HepG2 (cell line): ENCODE measurements at regions not wholly inside any gene's neighbourhood (a gene's known extent, or its start where the extent isn't known, plus 50 kb on each side); places are given as distances from the start of the nearest gene placed in this dataset.
"Not testable (repeated sequence)": the region's sequence is repeated elsewhere in the genome, so short reads cannot be mapped to it uniquely, and the experiment has no call there.

Experiments
- ATAC-seq: fragments of 200-7000 bp; cut with Tn5 transposase; 3 replicates; pipeline ENCODE4 v1.9.1; 2020; ENCODE audit warnings: mild to moderate bottlenecking, moderate library complexity
- BruUV-seq: library from RNA; stranded (reverse); fragments of 400-500 nt; replicated peaks from 2 replicates; lab custom pipeline; 2021; lab: Mats Ljungman, UMichigan
- CTCF ChIA-PET: fragments of 300-600 bp; formaldehyde crosslinking; extraction: SDS; loops from one replicate; lab custom pipeline; 2021; ENCODE audit warnings: low total read pairs, inconsistent platforms, low intra/inter-chr PET ratio; lab: Yijun Ruan, JAX
- POLR2A ChIA-PET: fragments of 350-600 bp; sonication (Branson Sonifier 250); formaldehyde crosslinking; loops from one replicate; lab custom pipeline; 2020; ENCODE audit warnings: antibody characterized with exemption, inconsistent platforms; lab: Yijun Ruan, JAX
- DNase-seq: peaks from one replicate; pipeline ENCODE4 v3.0.0-alpha.2; 2015; ENCODE audit warnings: low spot score
- FAIRE-seq: peaks from 3 replicates; lab custom pipeline; 2011; peaks lifted over from hg19 to GRCh38; lab: Jason Lieb, UNC
- H2AFZ ChIP-seq: one replicate; pipeline ENCODE4 v1.6.1; 2011; ENCODE audit warnings: low read length, inconsistent platforms
- H3K27ac ChIP-seq: fragments of 300-600 bp; 3 replicates; pipeline ENCODE4 v1.8.0; 2011; ENCODE audit warnings: mixed run types, mild to moderate bottlenecking, mixed read lengths, low read length, inconsistent platforms; ENCODE audit not compliant: insufficient read depth; ENCODE audit errors: extremely low read length
- H3K27me3 ChIP-seq, 2 experiments: fragments of 200-600 bp in 1 of 2; 2 replicates in 1 of 2; 3 replicates in 1 of 2; pipeline versions ENCODE4 v1.6.0 to v1.8.0; 2011; ENCODE audit warnings: low read length in 2 of 2, mild to moderate bottlenecking in 2 of 2, moderate library complexity in 2 of 2, inconsistent platforms in 1 of 2; ENCODE audit not compliant: insufficient read depth in 2 of 2, control insufficient read depth in 1 of 2
- H3K36me3 ChIP-seq, 2 experiments: fragments of 200-600 bp in 1 of 2; replicated peaks in 1 of 2; 2 replicates in 1 of 2; 3 replicates in 1 of 2; pipeline versions ENCODE4 v1.5.1 to v1.8.0; 2011; ENCODE audit warnings: low read length in 2 of 2, inconsistent platforms in 1 of 2; ENCODE audit not compliant: insufficient read depth in 2 of 2, control insufficient read depth in 1 of 2
- H3K4me1 ChIP-seq: 2 replicates; pipeline ENCODE4 v1.5.1; 2012; ENCODE audit warnings: low read length, inconsistent platforms; ENCODE audit not compliant: insufficient read depth
- H3K4me2 ChIP-seq: 2 replicates; pipeline ENCODE4 v1.6.0; 2011; ENCODE audit warnings: low read depth, low read length, inconsistent platforms
- H3K4me3 ChIP-seq, 3 experiments: fragments of 200-600 bp in 1 of 3; sonication (generic), shearing (Covaris generic) in 1 of 3; replicated peaks in 1 of 3; 2 replicates each; pipeline ENCODE4 v1.5.1; 2011 to 2016; ENCODE audit warnings: low read length in 3 of 3, inconsistent platforms in 2 of 3, low read depth in 2 of 3, mild to moderate bottlenecking in 2 of 3, control low read depth in 1 of 3, mixed read lengths in 1 of 3; ENCODE audit not compliant: insufficient read depth in 1 of 3
- H3K79me2 ChIP-seq: one replicate; pipeline ENCODE4 v1.6.1; 2011; ENCODE audit warnings: low read length, inconsistent platforms; ENCODE audit not compliant: insufficient read depth
- H3K9ac ChIP-seq: 2 replicates; pipeline ENCODE4 v1.6.0; 2011; ENCODE audit warnings: mild to moderate bottlenecking, low read depth, low read length, inconsistent platforms; ENCODE audit not compliant: insufficient read depth
- H3K9me3 ChIP-seq: 2 replicates; pipeline ENCODE4 v1.5.1; 2012; ENCODE audit warnings: mild to moderate bottlenecking, low read length
- H4K20me1 ChIP-seq: 2 replicates; pipeline ENCODE4 v1.6.0; 2011; ENCODE audit warnings: inconsistent platforms, mild to moderate bottlenecking, low read length, moderate library complexity; ENCODE audit not compliant: insufficient read depth
- HOXA9 ChIP-seq: sonication (generic); formaldehyde crosslinking; IDR thresholded peaks from 2 replicates; pipeline ENCODE4 v1.8.1; 2022; ENCODE audit warnings: missing genetic modification reagents, mild to moderate bottlenecking, moderate library complexity, borderline replicate concordance
- ZSCAN31 ChIP-seq: sonication (generic); formaldehyde crosslinking; IDR thresholded peaks from 2 replicates; pipeline ENCODE4 v1.5.0; 2020; ENCODE audit warnings: low read depth, mild to moderate bottlenecking, missing genetic modification reagents
- WGBS: methylation state at CpG from one replicate; pipeline ENCODE4 v1.1.6; 2017; ENCODE audit warnings: low lambda C conversion rate; 5-methylcytosine and 5-hydroxymethylcytosine counted together
- in situ Hi-C: cut with HindIII; loops from 2 replicates; pipeline ENCODE4 v1.10.0; 2017; ENCODE audit warnings: low pct_unique_long_range_greater_than_20kb; ENCODE audit not compliant: extremely low pct_ligation_motif_present
- intact Hi-C: fragments of 100-400 bp; cut with micrococcal nuclease; formaldehyde crosslinking; loops from one replicate; pipeline ENCODE4 v1.10.0; 2022; ENCODE audit not compliant: unreplicated experiment
- TF ChIP-seq, protein P1 (sequence below): sonication (generic); formaldehyde crosslinking; IDR thresholded peaks from 2 replicates; pipeline ENCODE4 v1.8.1; 2023; ENCODE audit warnings: mild to moderate bottlenecking, missing genetic modification reagents

DNA sequence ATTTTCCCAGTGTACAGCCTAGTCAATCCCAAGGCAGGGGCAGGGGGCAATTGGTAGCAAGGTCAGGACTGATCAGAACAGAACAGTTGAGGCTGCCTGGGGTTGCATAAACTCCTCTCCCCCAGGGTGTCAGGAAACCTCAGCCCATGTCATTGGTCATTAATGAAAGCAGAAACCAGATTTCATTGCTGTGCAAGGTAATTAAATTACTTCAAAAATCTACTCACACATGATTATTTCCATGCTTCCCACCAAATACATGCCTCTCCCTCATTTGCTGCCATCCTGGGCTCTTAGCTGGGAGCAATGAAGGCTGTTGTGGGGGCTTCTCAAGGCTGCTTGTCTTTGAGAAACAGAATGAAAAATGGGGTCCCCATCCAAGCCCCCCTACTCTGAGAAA is 124.2 kb downstream of the PHETA1 start:
- Histone ChIP-seq H3K27me3 (peaks cover 0 to 18% of the 10 kb centered on the region in 2 experiments; a peak in 2 of 5 replicates), H3K9me3 (no peaks in the 10 kb centered on the region), H3K27ac (no peak overlapping the region), H4K20me1 (no peaks in the 10 kb centered on the region), H3K4me3 (no peak overlapping the region), H3K9ac (no peak overlapping the region), H2AFZ (no peak overlapping the region), H3K4me2 (no peak overlapping the region), H3K79me2 (no peaks in the 10 kb centered on the region), H3K4me1 (no peaks in the 10 kb centered on the region), H3K36me3 (no peaks in the 10 kb centered on the region)
- CTCF ChIA-PET: no interaction called here
- TF ChIP-seq, protein P1, sequence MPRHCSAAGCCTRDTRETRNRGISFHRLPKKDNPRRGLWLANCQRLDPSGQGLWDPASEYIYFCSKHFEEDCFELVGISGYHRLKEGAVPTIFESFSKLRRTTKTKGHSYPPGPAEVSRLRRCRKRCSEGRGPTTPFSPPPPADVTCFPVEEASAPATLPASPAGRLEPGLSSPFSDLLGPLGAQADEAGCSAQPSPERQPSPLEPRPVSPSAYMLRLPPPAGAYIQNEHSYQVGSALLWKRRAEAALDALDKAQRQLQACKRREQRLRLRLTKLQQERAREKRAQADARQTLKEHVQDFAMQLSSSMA (CRISPR knock-in tag): no peak
- TF ChIP-seq HOXA9 (CRISPR knock-in tag) (no peak), ZSCAN31 (CRISPR knock-in tag) (no peak)
- BruUV-seq: no TSS peak
- POLR2A ChIA-PET: no interaction called here
- intact Hi-C loops (no loop called here), in situ Hi-C loops (no loop called here)
- ATAC-seq (no peak), DNase-seq (no peak), FAIRE-seq (no peak)

DNA sequence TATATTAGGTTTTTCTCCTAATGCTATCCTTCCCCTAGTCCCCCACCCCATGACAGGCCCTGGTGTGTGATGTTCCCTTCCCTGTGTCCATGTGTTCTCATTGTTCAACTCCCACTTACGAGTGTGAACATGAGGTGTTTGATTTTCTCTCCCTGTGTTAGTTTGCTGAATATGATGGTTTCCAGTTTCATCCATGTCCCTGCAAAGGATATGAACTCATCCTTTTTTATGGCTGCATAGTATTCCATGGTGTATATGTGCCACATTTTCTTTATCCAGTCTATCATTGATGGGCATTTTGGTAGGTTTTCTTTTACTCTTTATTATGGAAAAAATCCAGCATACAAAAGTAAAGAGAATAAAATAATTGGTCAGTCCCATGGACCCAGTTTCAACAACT is 126.1 kb downstream of the PHETA1 start:
- H3K36me3 ChIP-seq, POLR2A ChIA-PET, CTCF ChIA-PET, H4K20me1 ChIP-seq, H3K27ac ChIP-seq, H3K9ac ChIP-seq, H3K4me1 ChIP-seq, in situ Hi-C loops, BruUV-seq, FAIRE-seq, ATAC-seq, intact Hi-C loops, H3K4me2 ChIP-seq, H3K4me3 ChIP-seq, DNase-seq, H3K9me3 ChIP-seq, H2AFZ ChIP-seq, H3K79me2 ChIP-seq: not testable (repeated sequence)
- peaks cover 0 to 21% of the 10 kb centered on the region in 2 experiments; a peak in 2 of 5 replicates for H3K27me3 ChIP-seq
- WGBS: 0% methylated on average over 1 of the region's 1 CpG
